ENCODE measurements at regions not wholly inside any gene's neighbourhood (a gene's known extent, or its start where the extent isn't known, plus 50 kb on each side); places are given as distances from the start of the nearest gene placed in this dataset.

- no peak for TF ChIP-seq POLR2AphosphoS5 (IDR thresholded peaks at IDR 0.05; ENCODE audit: low read depth, low read length)
- no peak for TF ChIP-seq REST (IDR thresholded peaks at IDR 0.05; ENCODE audit: insufficient read depth in 1 of 2, low read depth in 2 of 2, low read length in 2 of 2)
- TF ChIP-seq SIN3A (IDR thresholded peaks at IDR 0.05; ENCODE audit: borderline replicate concordance, insufficient read depth, low read length) = no peak
- no peak for TF ChIP-seq TAF1 (IDR thresholded peaks at IDR 0.05; ENCODE audit: borderline replicate concordance, insufficient read depth, low read length)
- no peak for TF ChIP-seq FOXP2 (optimal IDR thresholded peaks at IDR 0.05; ENCODE audit: borderline replicate concordance, extremely low read depth, extremely low read length, insufficient read depth)
Observed at GRCh38 chr5:61596265-61596664, 264.2 kb downstream of the ZSWIM6 start.

Measured in PFSK-1 (cell line).